ENCODE measurements at regions not wholly inside any gene's neighbourhood (a gene's known extent, or its start where the extent isn't known, plus 50 kb on each side); places are given as distances from the start of the nearest gene placed in this dataset.

DNA sequence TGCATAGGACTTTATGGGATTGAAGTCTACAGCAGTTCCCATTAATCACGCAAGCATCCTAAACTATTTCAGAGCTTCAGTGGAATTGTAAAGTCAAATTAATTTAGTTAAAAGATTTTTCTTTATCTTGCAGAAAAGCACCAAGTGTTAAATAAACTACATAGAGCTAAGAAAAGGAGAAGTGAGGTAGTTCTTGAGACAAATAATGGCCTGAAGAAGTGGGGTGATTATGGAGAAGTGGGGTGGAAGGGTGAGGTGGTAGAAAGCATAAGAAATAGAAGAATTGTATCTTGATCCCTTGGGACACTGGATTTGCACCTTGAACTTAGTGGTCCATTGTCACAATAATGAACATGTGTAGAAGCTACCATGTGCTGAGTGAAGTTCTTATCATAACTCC lies 121.7 kb upstream of the LINC00305 start:
- Histone ChIP-seq H3K9me3 (ENCODE audit: insufficient read depth, low read depth) (no peaks in the 10 kb centered on the region), H3K9me2 (ENCODE audit: insufficient read depth) (no peaks in the 10 kb centered on the region), H3F3A (ENCODE audit: insufficient read depth, low read depth) (no peaks in the 10 kb centered on the region), H3K27me3 (ENCODE audit: insufficient read depth, low read depth) (no peaks in the 10 kb centered on the region), H3K36me3 (ENCODE audit: low read depth) (no peaks in the 10 kb centered on the region), H4K20me1 (ENCODE audit: insufficient read depth) (no peaks in the 10 kb centered on the region), H2AFZ (no peak overlapping the region), H3K4me1 (replicated peaks; ENCODE audit: insufficient read depth) (no peaks in the 10 kb centered on the region), H3K27ac (no peak overlapping the region), H3K4me3 (no peak overlapping the region), H3K4me2 (no peak overlapping the region), H3K79me2 (ENCODE audit: low read depth) (no peaks in the 10 kb centered on the region)
- ChIA-PET POLR2A (ENCODE audit: unreplicated experiment) (no interaction called here), CTCF (no interaction called here)
- TF ChIP-seq, protein P1, sequence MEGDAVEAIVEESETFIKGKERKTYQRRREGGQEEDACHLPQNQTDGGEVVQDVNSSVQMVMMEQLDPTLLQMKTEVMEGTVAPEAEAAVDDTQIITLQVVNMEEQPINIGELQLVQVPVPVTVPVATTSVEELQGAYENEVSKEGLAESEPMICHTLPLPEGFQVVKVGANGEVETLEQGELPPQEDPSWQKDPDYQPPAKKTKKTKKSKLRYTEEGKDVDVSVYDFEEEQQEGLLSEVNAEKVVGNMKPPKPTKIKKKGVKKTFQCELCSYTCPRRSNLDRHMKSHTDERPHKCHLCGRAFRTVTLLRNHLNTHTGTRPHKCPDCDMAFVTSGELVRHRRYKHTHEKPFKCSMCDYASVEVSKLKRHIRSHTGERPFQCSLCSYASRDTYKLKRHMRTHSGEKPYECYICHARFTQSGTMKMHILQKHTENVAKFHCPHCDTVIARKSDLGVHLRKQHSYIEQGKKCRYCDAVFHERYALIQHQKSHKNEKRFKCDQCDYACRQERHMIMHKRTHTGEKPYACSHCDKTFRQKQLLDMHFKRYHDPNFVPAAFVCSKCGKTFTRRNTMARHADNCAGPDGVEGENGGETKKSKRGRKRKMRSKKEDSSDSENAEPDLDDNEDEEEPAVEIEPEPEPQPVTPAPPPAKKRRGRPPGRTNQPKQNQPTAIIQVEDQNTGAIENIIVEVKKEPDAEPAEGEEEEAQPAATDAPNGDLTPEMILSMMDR (conservative IDR thresholded peaks at IDR 0.05): no peak
- no peak for TF ChIP-seq EZH2 (IDR thresholded peaks at IDR 0.05; ENCODE audit: low read depth)
- intact Hi-C loops (cut with micrococcal nuclease; ENCODE audit: unreplicated experiment): no loop called here
- no peak for DNase-seq
- no TSS peak for BruUV-seq (replicated peaks)

DNA sequence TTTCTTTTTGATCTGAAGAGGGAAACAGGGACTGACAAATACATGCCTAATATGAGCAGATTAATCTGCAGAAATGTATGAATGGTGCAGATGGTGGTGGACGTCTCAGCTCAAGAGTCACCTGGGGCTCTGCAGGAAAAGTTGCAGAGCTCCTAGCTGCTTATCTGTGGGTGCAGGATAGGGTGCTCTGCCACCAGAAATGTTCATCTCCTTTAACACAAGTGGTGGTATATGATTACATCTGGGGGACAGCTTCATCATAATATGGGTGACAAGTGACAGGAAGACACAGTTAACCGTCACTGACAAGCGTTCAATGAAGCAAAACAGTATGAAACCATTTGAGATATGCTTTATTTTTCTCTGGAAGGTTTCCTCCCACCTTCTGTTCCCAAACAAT lies 121.2 kb upstream of the LINC00305 start:
- Histone ChIP-seq H3K4me1 (replicated peaks; ENCODE audit: insufficient read depth) (no peaks in the 10 kb centered on the region), H4K20me1 (ENCODE audit: insufficient read depth) (no peaks in the 10 kb centered on the region), H3K9me2 (ENCODE audit: insufficient read depth) (no peaks in the 10 kb centered on the region), H3K79me2 (ENCODE audit: low read depth) (no peaks in the 10 kb centered on the region), H3K9me3 (ENCODE audit: insufficient read depth, low read depth) (no peaks in the 10 kb centered on the region), H3K4me2 (no peak overlapping the region), H2AFZ (no peak overlapping the region), H3K27me3 (ENCODE audit: insufficient read depth, low read depth) (no peaks in the 10 kb centered on the region), H3K4me3 (no peak overlapping the region), H3K36me3 (ENCODE audit: low read depth) (no peaks in the 10 kb centered on the region), H3K27ac (no peak overlapping the region), H3F3A (ENCODE audit: insufficient read depth, low read depth) (no peaks in the 10 kb centered on the region)
- POLR2A ChIA-PET (ENCODE audit: unreplicated experiment): no interaction called here
- CTCF ChIA-PET: no interaction called here
- intact Hi-C loops (cut with micrococcal nuclease; ENCODE audit: unreplicated experiment): no loop called here
- DNase-seq: no peak
- TF ChIP-seq, protein P1 (conservative IDR thresholded peaks at IDR 0.05): no peak
- TF ChIP-seq EZH2 (IDR thresholded peaks at IDR 0.05; ENCODE audit: low read depth): no peak
- BruUV-seq (replicated peaks): no TSS peak

DNA sequence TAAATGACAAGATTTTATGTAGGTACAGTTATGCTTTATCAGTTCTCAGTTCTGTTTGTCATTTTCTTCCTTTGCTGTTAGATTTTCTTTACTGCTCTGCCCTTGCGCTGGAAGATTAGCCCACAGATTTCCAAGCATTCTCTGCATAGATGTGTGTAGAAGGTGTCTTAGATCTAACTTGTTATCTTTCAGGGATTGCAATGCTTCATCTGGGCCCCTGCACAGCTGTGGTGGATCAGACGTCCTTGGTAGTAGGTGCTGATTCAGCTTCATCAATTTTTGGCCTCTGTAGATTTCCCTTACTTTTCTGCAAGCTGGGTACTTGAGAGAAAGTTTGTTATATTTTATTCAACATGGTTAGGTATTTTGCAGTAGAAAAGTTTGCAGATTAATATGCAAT lies 115.3 kb upstream of the LINC00305 start:
- no peaks in the 10 kb centered on the region for H3K9me3 ChIP-seq (ENCODE audit: insufficient read depth, low read depth)
- no peak for TF ChIP-seq EZH2 (IDR thresholded peaks at IDR 0.05; ENCODE audit: low read depth)
- TF ChIP-seq, protein P1 (conservative IDR thresholded peaks at IDR 0.05): no peak
- H3K4me2 ChIP-seq: no peak overlapping the region
- H3K9me2 ChIP-seq (ENCODE audit: insufficient read depth): no peaks in the 10 kb centered on the region
- no peaks in the 10 kb centered on the region for H3F3A ChIP-seq (ENCODE audit: insufficient read depth, low read depth)
- no peaks in the 10 kb centered on the region for H3K4me1 ChIP-seq (replicated peaks; ENCODE audit: insufficient read depth)
- H3K27ac ChIP-seq: no peak overlapping the region
- BruUV-seq (replicated peaks): no TSS peak
- no peak overlapping the region for H2AFZ ChIP-seq
- no peaks in the 10 kb centered on the region for H3K27me3 ChIP-seq (ENCODE audit: insufficient read depth, low read depth)
- H3K79me2 ChIP-seq (ENCODE audit: low read depth): no peaks in the 10 kb centered on the region
- H4K20me1 ChIP-seq (ENCODE audit: insufficient read depth): no peaks in the 10 kb centered on the region
- ChIA-PET POLR2A (ENCODE audit: unreplicated experiment) (no interaction called here), CTCF (no interaction called here)
- no peak overlapping the region for H3K4me3 ChIP-seq
- DNase-seq: no peak
- intact Hi-C loops (cut with micrococcal nuclease; ENCODE audit: unreplicated experiment): no loop called here
- H3K36me3 ChIP-seq (ENCODE audit: low read depth): no peaks in the 10 kb centered on the region

Measured in PC-9 (cell line).